Calu3 (cell line): ENCODE measurements at regions not wholly inside any gene's neighbourhood (a gene's known extent, or its start where the extent isn't known, plus 50 kb on each side); places are given as distances from the start of the nearest gene placed in this dataset.

Experiments used
- BruUV-seq: library from RNA; stranded (reverse); fragments of 400-500 nt; replicated peaks from 2 replicates; lab custom pipeline; 2021; lab: Mats Ljungman, UMichigan
- CTCF ChIA-PET: fragments of 300-600 bp; sonication (Branson Sonifier 250); formaldehyde crosslinking; loops from one replicate; lab custom pipeline; 2022; ENCODE audit warnings: antibody characterized with exemption; lab: Charles Lee
- DNase-seq: peaks from one replicate; pipeline ENCODE4 v3.0.0; 2022
- H3K27ac Mint-ChIP-seq: one replicate; pipeline ENCODE4 v1.8.0; 2022; ENCODE audit warnings: mixed read lengths; ENCODE audit not compliant: unreplicated experiment
- H3K27me3 Mint-ChIP-seq: one replicate; pipeline ENCODE4 v1.8.0; 2022; ENCODE audit warnings: mixed read lengths; ENCODE audit not compliant: unreplicated experiment
- H3K36me3 Mint-ChIP-seq: one replicate; pipeline ENCODE4 v1.8.0; 2022; ENCODE audit warnings: mild to moderate bottlenecking, moderate library complexity, mixed read lengths; ENCODE audit not compliant: insufficient read depth, unreplicated experiment
- H3K4me1 Mint-ChIP-seq: one replicate; pipeline ENCODE4 v1.8.0; 2022; ENCODE audit warnings: mild to moderate bottlenecking, low read depth, mixed read lengths; ENCODE audit not compliant: unreplicated experiment
- H3K4me3 Mint-ChIP-seq: one replicate; pipeline ENCODE4 v1.8.0; 2022; ENCODE audit warnings: mild to moderate bottlenecking, low read depth, moderate library complexity, mixed read lengths; ENCODE audit not compliant: unreplicated experiment
- H3K9me3 Mint-ChIP-seq: one replicate; pipeline ENCODE4 v1.8.0; 2022; ENCODE audit warnings: low read depth, mixed read lengths; ENCODE audit not compliant: unreplicated experiment
- intact Hi-C: fragments of 100-400 bp; cut with micrococcal nuclease; formaldehyde crosslinking; loops from one replicate; pipeline ENCODE4 v1.10.0; 2022; ENCODE audit not compliant: unreplicated experiment
- TF ChIP-seq, protein P1 (sequence below): fragments of 200-600 bp; IDR thresholded peaks from one replicate; pipeline ENCODE4 v1.8.0; 2022; ENCODE audit warnings: antibody characterized with exemption; ENCODE audit not compliant: unreplicated experiment

DNA sequence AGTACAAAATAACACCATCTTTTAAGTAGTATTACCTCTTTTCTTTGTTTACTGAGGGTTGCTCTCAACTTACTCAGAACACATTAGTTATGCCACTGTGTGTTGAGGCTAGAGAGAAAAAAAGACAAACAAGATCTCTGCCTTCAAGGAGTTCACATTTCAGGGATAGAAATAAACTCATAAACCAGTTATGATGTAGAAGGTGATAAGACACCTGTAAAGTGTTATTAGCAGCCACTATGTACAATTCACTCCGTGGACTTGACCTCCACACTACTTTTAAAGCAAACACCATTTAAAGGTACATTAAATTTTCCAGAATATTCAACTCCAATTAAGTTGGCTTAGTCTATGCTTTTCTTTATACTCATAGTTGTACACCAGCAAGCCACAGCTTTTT lies 278.0 kb downstream of the PDGFC start:
- no peak overlapping the region for H3K27ac Mint-ChIP-seq
- no peak overlapping the region for H3K4me3 Mint-ChIP-seq
- TF ChIP-seq, protein P1, sequence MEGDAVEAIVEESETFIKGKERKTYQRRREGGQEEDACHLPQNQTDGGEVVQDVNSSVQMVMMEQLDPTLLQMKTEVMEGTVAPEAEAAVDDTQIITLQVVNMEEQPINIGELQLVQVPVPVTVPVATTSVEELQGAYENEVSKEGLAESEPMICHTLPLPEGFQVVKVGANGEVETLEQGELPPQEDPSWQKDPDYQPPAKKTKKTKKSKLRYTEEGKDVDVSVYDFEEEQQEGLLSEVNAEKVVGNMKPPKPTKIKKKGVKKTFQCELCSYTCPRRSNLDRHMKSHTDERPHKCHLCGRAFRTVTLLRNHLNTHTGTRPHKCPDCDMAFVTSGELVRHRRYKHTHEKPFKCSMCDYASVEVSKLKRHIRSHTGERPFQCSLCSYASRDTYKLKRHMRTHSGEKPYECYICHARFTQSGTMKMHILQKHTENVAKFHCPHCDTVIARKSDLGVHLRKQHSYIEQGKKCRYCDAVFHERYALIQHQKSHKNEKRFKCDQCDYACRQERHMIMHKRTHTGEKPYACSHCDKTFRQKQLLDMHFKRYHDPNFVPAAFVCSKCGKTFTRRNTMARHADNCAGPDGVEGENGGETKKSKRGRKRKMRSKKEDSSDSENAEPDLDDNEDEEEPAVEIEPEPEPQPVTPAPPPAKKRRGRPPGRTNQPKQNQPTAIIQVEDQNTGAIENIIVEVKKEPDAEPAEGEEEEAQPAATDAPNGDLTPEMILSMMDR: no peak
- H3K4me1 Mint-ChIP-seq: no peaks in the 10 kb centered on the region
- no TSS peak for BruUV-seq
- H3K27me3 Mint-ChIP-seq: no peaks in the 10 kb centered on the region
- intact Hi-C loops: loop anchor here (5.0 kb wide), 1 partner anchor 274 kb away; no protein-coding TSS in a partner anchor
- H3K36me3 Mint-ChIP-seq: no peaks in the 10 kb centered on the region
- DNase-seq: no peak
- CTCF ChIA-PET: no interaction called here
- H3K9me3 Mint-ChIP-seq: no peaks in the 10 kb centered on the region

DNA sequence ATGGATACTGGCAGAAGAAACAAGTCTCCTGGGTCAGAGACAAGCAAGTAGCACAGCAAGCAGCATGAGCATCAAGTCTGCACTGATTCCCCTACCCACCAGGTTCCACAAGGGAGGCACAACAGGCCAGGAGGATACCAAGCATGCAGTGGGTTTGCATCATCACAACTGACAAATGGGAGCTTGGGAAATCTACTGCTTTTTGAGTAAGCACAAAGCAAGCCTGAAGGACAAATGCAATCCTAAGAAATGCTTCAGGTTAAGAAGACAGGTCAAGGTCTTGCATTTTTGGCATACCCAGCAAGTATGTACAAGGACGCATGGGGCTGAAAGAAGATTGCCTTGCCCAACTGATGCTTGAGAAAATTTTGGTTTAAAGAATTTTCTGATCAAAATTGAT lies 279.6 kb downstream of the PDGFC start:
- TF ChIP-seq, protein P1: no peak
- Mint-ChIP-seq H3K4me1 (no peaks in the 10 kb centered on the region), H3K36me3 (no peaks in the 10 kb centered on the region), H3K9me3 (no peaks in the 10 kb centered on the region), H3K27ac (no peak overlapping the region), H3K4me3 (no peak overlapping the region), H3K27me3 (no peaks in the 10 kb centered on the region)
- CTCF ChIA-PET: interaction anchor here (0.6 kb wide), 1 partner anchor 135 kb away, joined by 3 read pairs; no protein-coding TSS in a partner anchor
- BruUV-seq: no TSS peak
- no peak for DNase-seq
- intact Hi-C loops: loop anchor here (5.0 kb wide), 1 partner anchor 275 kb away; no protein-coding TSS in a partner anchor

DNA sequence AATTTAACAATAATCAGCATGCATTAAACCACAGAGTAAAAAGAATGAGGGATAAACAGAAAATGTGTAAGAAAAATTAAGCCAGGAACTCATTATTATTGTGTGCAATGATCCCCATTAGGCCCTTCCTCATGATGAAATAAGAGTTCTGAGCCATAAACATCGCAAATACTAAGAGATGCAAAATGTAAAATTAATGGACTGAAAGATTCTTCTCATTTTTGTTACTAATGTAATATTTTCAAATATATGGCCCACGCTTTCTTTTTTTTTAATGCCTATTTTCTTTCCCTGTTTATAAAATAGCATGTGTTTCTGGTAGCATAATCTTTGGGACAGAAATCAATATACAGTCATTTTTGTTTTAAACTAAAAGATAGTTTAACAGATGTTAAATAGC lies 281.0 kb downstream of the PDGFC start:
- CTCF ChIA-PET: no interaction called here
- Mint-ChIP-seq H3K27ac (no peak overlapping the region), H3K36me3 (no peaks in the 10 kb centered on the region), H3K4me1 (peaks cover 5% of the 10 kb centered on the region), H3K9me3 (no peaks in the 10 kb centered on the region), H3K4me3 (no peak overlapping the region), H3K27me3 (no peaks in the 10 kb centered on the region)
- intact Hi-C loops: loop anchor here (5.0 kb wide), 1 partner anchor 277 kb away; no protein-coding TSS in a partner anchor
- BruUV-seq: no TSS peak
- TF ChIP-seq, protein P1: no peak
- DNase-seq: no peak

DNA sequence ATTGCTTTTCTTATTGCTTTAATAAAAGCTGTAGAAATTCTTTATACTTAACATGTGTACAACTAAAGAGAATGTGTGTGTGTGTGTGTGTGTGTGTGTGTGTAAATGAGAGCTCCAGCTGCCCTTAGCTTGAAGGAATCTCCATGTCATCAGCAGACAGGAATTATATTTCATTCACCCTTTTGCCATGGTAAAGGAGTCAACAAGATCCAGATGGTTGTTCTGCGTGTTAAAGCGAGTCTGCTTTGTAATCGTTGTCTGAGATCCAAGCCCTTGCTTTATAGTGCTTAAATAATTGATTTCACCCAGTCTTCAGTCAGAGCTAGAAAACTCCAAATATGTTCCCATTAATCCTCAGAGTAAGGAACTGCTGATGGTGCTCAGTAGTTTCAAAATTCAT lies 285.5 kb downstream of the PDGFC start:
- CTCF ChIA-PET: no interaction called here
- BruUV-seq: no TSS peak
- Mint-ChIP-seq H3K9me3 (no peaks in the 10 kb centered on the region), H3K4me3 (no peak overlapping the region), H3K27me3 (no peaks in the 10 kb centered on the region), H3K36me3 (no peaks in the 10 kb centered on the region), H3K4me1 (peaks cover 8% of the 10 kb centered on the region), H3K27ac (no peak overlapping the region)
- TF ChIP-seq, protein P1: no peak
- DNase-seq: no peak
- intact Hi-C loops: no loop called here
